Bronchial epithelial cell (primary cell): ENCODE measurements at regions not wholly inside any gene's neighbourhood (a gene's known extent, or its start where the extent isn't known, plus 50 kb on each side); places are given as distances from the start of the nearest gene placed in this dataset.

ENCODE experiments used
- DNase-seq: peaks from one replicate; pipeline ENCODE4 v3.0.0-alpha.2; 2010; ENCODE audit warnings: low read depth
- FAIRE-seq: peaks from 2 replicates; lab custom pipeline; 2011; peaks lifted over from hg19 to GRCh38; lab: Jason Lieb, UNC
- H3K27me3 ChIP-seq: 2 replicates; pipeline ENCODE4 v1.5.1; 2011; ENCODE audit warnings: low read length; ENCODE audit not compliant: control insufficient read depth, insufficient read depth
- H3K36me3 ChIP-seq: 2 replicates; pipeline ENCODE4 v1.5.1; 2011; ENCODE audit warnings: low read length; ENCODE audit not compliant: control insufficient read depth, insufficient read depth
- H3K4me3 ChIP-seq: 2 replicates; pipeline ENCODE4 v1.5.1; 2011; ENCODE audit warnings: mild to moderate bottlenecking, low read depth, low read length, control low read depth
- CTCF ChIP-seq: IDR thresholded peaks from 2 replicates; pipeline ENCODE4 v1.5.1; 2011; ENCODE audit warnings: mild to moderate bottlenecking, moderate library complexity, low read length, control low read depth, inconsistent platforms; ENCODE audit not compliant: insufficient read depth, severe bottlenecking

- DNase-seq (no peak), FAIRE-seq (no peak)
- peaks cover 5% of the 10 kb centered on the region for H3K27me3 ChIP-seq
- no peak overlapping the region for H3K4me3 ChIP-seq
- no peaks in the 10 kb centered on the region for H3K36me3 ChIP-seq
- no peak for TF ChIP-seq CTCF
Observed at GRCh38 chr10:120960725-120961124, 109.6 kb downstream of the WDR11 start.

GRCh38 chr10:120961795-120962755 is 110.9 kb downstream of the WDR11 start:
- FAIRE-seq (no peak), DNase-seq (no peak)
- no peak for TF ChIP-seq CTCF
- Histone ChIP-seq H3K27me3 (peaks cover 5% of the 10 kb centered on the region), H3K4me3 (no peak overlapping the region), H3K36me3 (no peaks in the 10 kb centered on the region)

GRCh38 chr10:120962756-120963593 is 111.8 kb downstream of the WDR11 start:
- peaks cover 7% of the 10 kb centered on the region for H3K27me3 ChIP-seq
- DNase-seq (no peak), FAIRE-seq (no peak)
- no peaks in the 10 kb centered on the region for H3K36me3 ChIP-seq
- no peak for TF ChIP-seq CTCF
- H3K4me3 ChIP-seq: no peak overlapping the region

- Histone ChIP-seq H3K36me3 (no peaks in the 10 kb centered on the region), H3K27me3 (peaks cover 7% of the 10 kb centered on the region), H3K4me3 (no peak overlapping the region)
- DNase-seq (no peak), FAIRE-seq (no peak)
- TF ChIP-seq CTCF: no peak
Observed at GRCh38 chr10:120963594-120964220, 112.5 kb downstream of the WDR11 start.

GRCh38 chr10:120966657-120967045 is 115.5 kb downstream of the WDR11 start:
- no peak overlapping the region for H3K4me3 ChIP-seq
- no peak for TF ChIP-seq CTCF
- H3K27me3 ChIP-seq: peaks cover 9% of the 10 kb centered on the region
- FAIRE-seq (no peak), DNase-seq (no peak)
- H3K36me3 ChIP-seq: no peaks in the 10 kb centered on the region
